Left colon (tissue), 2 donors: ENCODE measurements at regions not wholly inside any gene's neighbourhood (a gene's known extent, or its start where the extent isn't known, plus 50 kb on each side); places are given as distances from the start of the nearest gene placed in this dataset.

Experiments used
- ATAC-seq: fragments of 200-7000 bp; cut with Tn5 transposase; one replicate; pipeline ENCODE4 v1.9.1; 2020; ENCODE audit warnings: mild to moderate bottlenecking, moderate library complexity
- DNase-seq, 2 donors: peaks; one replicate each; pipeline ENCODE4 v3.0.0-alpha.2; 2020
- intact Hi-C, 2 donors: fragments of 100-400 bp; cut with DNase I in 1 of 2; cut with micrococcal nuclease in 1 of 2; formaldehyde crosslinking; loops; one replicate each; pipeline versions ENCODE4 v1.11.2 to v1.14.0; 2022; cut with DNase I, micrococcal nuclease
- donor health status: DM: no; HTN: no; CAD: no.
- donor health status: DM: yes; HTN: yes; CAD: no.

GRCh38 chr1:93815366-93816110 lies 63.5 kb downstream of the DNTTIP2 start:
- intact Hi-C loops: loop anchor here (2.0 to 10.0 kb wide), 2 partner anchors 181 to 187 kb away; no protein-coding TSS in a partner anchor
- DNase-seq: no peak
- ATAC-seq: no peak

DNA sequence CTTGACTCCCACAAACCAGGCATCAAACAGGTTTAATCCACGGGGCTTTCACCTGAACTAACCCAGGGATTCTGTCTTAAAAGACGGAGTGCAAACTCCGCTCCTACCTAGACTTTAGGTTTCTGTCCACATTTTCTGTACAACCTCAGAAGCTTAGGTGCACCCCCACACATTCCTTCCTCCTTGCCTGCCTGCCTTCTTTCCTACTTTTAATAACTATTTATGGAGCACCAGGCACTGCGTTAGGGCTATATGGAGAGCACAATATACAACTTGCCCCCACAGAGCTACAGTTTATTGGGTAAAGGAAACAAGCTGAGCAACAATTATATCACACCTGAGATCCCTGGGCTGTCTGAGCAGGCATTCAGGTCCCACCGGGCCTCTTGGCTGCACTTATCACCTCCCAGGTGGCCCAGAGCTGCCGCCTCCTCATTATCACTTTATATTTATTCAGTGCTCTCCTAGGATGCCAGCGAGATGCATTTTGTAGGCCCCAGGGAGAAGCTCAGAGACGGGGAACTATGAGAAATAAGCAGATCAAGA lies 64.1 kb downstream of the DNTTIP2 start:
- intact Hi-C loops: loop anchor here (2.0 to 10.0 kb wide), 2 partner anchors 180 to 186 kb away; no protein-coding TSS in a partner anchor
- ATAC-seq (no peak), DNase-seq (no peak)

GRCh38 chr1:93814059-93814794 lies 64.8 kb downstream of the DNTTIP2 start:
- DNase-seq (peak; percentile 30 to 57), ATAC-seq (peak; percentile 95)
- intact Hi-C loops: loop anchor here (2.0 to 10.0 kb wide), 2 partner anchors 179 to 185 kb away; no protein-coding TSS in a partner anchor

- intact Hi-C loops: loop anchor here in 1 of 2 donors (10.0 kb wide), 1 partner anchor 178 kb away; no protein-coding TSS in a partner anchor
These were observed 65.9 kb downstream of the DNTTIP2 start for GRCh38 chr1:93813076-93813475.

GRCh38 chr1:93811326-93812065 lies 67.5 kb downstream of the DNTTIP2 start:
- DNase-seq (no peak), ATAC-seq (no peak)
- intact Hi-C loops: loop anchor here in 1 of 2 donors (10.0 kb wide), 1 partner anchor 177 kb away; no protein-coding TSS in a partner anchor

More at GRCh38 chr1:93813076-93813475, 65.9 kb downstream of the DNTTIP2 start:
- ATAC-seq: peak; percentile 61
- DNase-seq: no peak

DNA sequence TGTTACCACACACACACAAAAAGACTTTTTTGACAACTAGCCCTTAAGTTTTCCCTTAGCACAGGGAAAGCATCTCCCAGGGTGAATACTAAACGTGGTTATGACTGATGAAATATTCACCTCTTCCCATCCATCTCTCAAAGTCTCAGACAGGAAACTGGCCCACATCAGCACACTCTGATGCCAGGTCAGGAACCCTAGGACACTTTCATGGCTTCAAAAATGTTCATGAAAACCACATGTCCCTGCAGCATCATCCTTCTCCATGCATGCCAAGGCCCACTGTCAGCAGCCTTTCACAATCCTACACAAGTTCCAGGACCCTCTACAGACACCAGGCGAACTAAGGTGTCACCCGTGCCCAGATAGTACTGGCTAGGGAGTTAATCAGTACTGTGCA lies 68.7 kb downstream of the DNTTIP2 start:
- no peak for DNase-seq
- ATAC-seq: no peak
- intact Hi-C loops: loop anchor here in 1 of 2 donors (10.0 kb wide), 1 partner anchor 176 kb away; no protein-coding TSS in a partner anchor

DNA sequence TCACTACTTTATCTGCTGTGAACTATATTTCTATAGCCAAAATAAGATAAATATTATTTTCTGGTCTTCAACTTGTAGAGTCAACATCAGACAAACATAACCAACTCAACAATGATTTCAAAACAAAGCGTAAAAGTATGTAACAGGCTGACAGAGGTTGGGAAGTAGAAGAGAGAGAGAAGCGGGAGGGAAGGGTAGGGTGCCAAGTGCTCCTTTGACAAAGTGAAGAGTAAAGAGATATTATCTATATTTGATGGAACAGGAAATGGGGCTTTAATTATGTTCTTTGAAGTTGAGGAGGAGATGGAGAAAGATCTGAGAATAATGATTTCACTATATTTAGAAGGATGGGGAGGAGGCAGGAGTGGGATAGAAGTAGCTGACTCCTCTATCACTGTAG lies 70.1 kb downstream of the DNTTIP2 start:
- ATAC-seq (no peak), DNase-seq (no peak)
- intact Hi-C loops: no loop called here

DNA sequence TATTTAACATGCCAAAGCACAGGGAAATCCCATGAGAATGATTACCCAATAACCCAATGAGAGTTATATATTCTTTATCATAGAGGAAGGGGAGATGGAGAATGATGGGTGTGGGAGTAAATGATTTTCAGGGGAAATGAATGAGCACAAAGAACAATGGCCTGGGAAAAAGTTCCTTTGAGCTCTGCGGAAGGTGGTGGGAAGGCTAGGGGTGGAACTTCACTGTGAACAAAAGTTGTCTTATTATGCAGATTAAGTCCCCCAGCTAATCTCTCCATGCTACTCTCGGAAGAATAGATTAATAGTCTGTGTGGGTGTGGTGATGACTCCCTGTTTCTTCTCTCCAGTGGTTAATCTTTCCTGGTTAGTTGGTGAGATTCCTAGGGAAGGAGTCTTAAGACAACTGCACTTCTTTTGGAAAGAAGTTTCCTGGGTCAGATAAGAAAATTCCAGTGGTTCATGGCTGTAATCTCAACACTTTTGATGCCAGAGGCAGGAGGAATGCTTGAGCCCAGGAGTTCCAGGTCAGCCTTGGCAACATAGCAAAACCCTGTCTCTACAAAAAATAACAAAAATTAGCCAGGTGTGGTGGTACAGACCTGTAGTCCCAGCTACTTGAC lies 71.6 kb downstream of the DNTTIP2 start:
- no peak for DNase-seq
- no peak for ATAC-seq
- intact Hi-C loops: no loop called here

DNA sequence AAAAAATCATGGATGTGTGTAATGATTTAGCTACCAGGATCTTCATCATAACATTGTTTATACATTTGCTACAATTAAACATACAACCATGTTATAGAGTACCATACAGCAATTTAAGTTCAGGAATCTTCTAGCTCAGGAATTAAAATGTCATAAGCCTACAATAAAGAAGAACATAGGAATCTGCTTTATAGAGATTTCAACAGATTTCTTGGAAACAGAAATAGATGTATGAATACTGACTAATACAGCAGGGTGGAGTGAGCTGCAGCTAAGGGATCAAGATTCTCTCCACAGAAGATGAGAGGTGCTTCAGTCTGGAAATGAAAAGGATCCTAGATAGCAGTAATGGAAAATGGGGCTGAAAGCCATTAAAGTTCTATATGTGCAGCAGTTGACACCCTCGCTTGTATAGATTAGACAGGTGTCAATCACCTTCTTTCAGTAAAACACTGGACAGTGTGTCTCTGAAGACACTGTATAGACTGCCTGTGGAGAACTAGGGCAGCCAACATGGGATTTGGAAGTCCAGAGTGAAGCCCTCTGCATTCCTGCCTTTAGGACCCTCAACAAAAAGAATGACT lies 73.9 kb downstream of the DNTTIP2 start:
- intact Hi-C loops: no loop called here
- DNase-seq: no peak
- ATAC-seq: no peak

DNA sequence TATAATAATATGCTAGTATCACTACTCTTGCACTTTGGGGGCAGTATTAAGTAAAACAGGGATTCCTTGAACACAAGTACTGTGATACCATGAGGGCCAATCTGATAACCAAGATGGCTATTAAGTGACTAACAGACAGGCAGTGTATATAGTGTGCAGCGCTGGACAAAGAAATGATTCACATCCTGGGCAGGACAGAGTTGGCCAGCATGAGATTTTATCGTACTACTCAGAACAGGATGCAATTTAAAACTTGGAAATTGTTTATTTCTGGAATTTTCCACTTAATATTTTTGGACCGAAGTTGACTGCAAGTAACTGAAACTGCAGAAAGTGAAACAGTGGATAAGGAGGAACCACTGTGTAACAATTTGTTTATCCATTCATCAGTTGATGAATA lies 74.6 kb downstream of the DNTTIP2 start:
- DNase-seq (no peak), ATAC-seq (no peak)
- intact Hi-C loops: no loop called here

- intact Hi-C loops: no loop called here
- DNase-seq (no peak), ATAC-seq (no peak)
These were observed 77.5 kb downstream of the DNTTIP2 start for GRCh38 chr1:93801471-93801870.

GRCh38 chr1:93800856-93801255 lies 78.2 kb downstream of the DNTTIP2 start:
- intact Hi-C loops: no loop called here
- DNase-seq: no peak
- ATAC-seq: no peak

DNA sequence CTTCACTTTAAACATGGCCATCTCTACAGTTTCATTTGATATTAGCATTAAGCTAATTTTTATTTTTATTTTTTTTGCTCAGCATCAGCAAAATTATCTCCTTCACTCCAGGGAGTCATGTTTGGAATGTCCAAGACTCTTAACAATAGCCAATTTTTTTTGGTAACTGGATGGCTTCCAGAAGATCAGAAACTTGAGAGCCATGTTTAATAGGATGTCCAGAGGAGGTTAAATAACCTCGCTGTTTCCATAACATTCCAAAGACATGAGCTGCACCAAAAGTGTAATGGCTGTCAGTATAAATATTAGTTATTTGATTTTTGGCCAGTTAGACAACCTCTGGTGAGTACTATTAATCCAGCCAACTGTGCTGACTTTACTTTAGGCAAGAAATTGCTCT lies 80.7 kb downstream of the DNTTIP2 start:
- intact Hi-C loops: no loop called here
- ATAC-seq (no peak), DNase-seq (no peak)

- DNase-seq (no peak), ATAC-seq (no peak)
- intact Hi-C loops: no loop called here
These were observed 94.5 kb downstream of the DNTTIP2 start for GRCh38 chr1:93784538-93784937.

- intact Hi-C loops: no loop called here
- ATAC-seq (no peak), DNase-seq (no peak)
These were observed 95.1 kb downstream of the DNTTIP2 start for GRCh38 chr1:93783876-93784275.

- ATAC-seq (no peak), DNase-seq (no peak)
- intact Hi-C loops: no loop called here
These were observed 98.0 kb upstream of the BCAR3 start for GRCh38 chr1:93779540-93780165.

- no peak for ATAC-seq
- intact Hi-C loops: no loop called here
- no peak for DNase-seq
These were observed 96.8 kb upstream of the BCAR3 start for GRCh38 chr1:93778457-93778856.

GRCh38 chr1:93777255-93777654 lies 95.6 kb upstream of the BCAR3 start:
- intact Hi-C loops: no loop called here
- no peak for ATAC-seq

More at GRCh38 chr1:93777255-93777654, 95.6 kb upstream of the BCAR3 start:
- DNase-seq: no peak
